ENCODE measurements at regions not wholly inside any gene's neighbourhood (a gene's known extent, or its start where the extent isn't known, plus 50 kb on each side); places are given as distances from the start of the nearest gene placed in this dataset.

DNA sequence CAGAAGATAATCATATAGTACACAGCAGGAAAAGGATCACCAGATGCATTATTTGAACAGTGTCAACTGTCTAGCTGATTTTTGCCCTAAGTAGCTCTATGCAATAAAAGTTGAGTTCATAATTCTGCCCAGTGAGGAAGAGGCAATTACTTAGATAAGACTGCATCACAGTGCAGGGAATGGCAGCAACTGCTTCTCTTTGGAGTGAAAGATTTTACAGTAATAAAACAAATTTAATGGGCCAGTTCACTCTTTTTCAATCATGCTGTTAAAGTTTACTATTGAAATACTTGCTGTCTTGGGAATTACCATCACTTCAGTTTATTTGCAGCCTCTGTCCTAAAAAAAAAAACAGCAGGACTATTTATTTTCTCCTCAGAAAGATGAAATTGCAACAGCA lies 907.9 kb downstream of the ANKRD7 start:
- no peak overlapping the region for H3K4me3 ChIP-seq (ENCODE audit: low read depth, low read length)
- no peak for DNase-seq (ENCODE audit: low read depth)
- TF ChIP-seq CTCF (IDR thresholded peaks at IDR 0.05; ENCODE audit: low read depth, low read length, missing control alignments), result no peak

DNA sequence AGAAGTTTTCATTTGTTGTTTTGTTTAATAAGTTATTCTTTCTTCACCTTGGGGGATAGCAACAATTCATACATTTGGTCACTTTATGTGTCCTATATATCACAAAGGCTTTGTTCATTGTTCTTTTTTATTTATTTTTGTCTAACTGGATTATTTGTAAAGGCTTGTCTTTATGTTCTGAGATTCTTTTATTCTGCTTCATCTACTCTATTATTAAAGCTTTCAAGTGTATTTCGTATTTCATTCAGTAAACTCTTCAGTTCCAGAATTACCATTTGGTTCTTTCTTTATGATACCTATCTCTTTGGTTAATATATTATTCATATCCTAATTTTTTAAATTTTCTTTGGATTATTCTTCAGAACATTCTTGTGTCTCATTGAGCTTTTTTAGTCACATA lies 942.9 kb downstream of the ANKRD7 start:
- no peak for TF ChIP-seq CTCF (IDR thresholded peaks at IDR 0.05; ENCODE audit: low read depth, low read length, missing control alignments)
- DNase-seq (ENCODE audit: low read depth), result no peak
- H3K4me3 ChIP-seq (ENCODE audit: low read depth, low read length), result no peak overlapping the region

GRCh38 chr7:119172043-119172442 lies 947.5 kb downstream of the ANKRD7 start:
- no peak for TF ChIP-seq CTCF (IDR thresholded peaks at IDR 0.05; ENCODE audit: low read depth, low read length, missing control alignments)
- H3K4me3 ChIP-seq (ENCODE audit: low read depth, low read length), result no peak overlapping the region
- DNase-seq (ENCODE audit: low read depth), result no peak

DNA sequence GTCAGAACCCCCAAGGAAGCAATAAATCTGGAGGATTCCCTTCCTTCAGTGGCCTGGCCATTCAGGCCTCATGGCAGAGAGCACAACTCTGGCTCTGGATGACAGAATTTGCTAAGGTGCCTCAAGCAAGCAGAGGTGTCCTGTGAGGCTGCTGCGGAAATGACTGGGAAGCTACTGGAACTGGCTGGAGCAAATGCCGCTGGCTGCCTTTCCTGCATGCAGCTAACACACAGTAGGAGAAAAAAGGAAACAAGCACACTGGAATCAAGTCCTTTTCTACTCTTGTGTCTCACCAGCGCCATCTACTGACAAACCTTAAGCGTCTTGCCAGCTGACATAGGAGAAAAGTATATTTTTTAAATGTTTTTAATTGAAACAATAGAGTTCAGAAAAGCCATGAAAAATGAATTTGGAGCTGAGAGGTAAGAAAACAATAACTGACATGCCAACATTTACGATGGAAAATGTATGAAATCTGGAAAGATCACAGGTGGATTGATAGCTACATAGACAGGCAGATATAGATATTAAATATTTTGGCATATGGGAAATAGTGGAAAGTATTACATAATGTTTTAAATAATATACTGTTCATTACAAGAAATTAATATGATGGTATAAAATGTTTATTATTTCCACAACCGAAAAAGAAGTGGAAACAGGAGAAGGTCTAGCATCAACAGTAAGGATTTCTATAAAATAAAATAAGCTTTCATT lies 951.6 kb downstream of the ANKRD7 start:
- DNase-seq (ENCODE audit: low read depth), result peak; percentile 44
- TF ChIP-seq CTCF (IDR thresholded peaks at IDR 0.05; ENCODE audit: low read depth, low read length, missing control alignments), result peak; percentile 80
- H3K4me3 ChIP-seq (ENCODE audit: low read depth, low read length), result no peak overlapping the region

- no peak for DNase-seq (ENCODE audit: low read depth)
- TF ChIP-seq CTCF (IDR thresholded peaks at IDR 0.05; ENCODE audit: low read depth, low read length, missing control alignments), result no peak
- no peak overlapping the region for H3K4me3 ChIP-seq (ENCODE audit: low read depth, low read length)
Observed at GRCh38 chr7:119177863-119178262, 953.4 kb downstream of the ANKRD7 start.

DNA sequence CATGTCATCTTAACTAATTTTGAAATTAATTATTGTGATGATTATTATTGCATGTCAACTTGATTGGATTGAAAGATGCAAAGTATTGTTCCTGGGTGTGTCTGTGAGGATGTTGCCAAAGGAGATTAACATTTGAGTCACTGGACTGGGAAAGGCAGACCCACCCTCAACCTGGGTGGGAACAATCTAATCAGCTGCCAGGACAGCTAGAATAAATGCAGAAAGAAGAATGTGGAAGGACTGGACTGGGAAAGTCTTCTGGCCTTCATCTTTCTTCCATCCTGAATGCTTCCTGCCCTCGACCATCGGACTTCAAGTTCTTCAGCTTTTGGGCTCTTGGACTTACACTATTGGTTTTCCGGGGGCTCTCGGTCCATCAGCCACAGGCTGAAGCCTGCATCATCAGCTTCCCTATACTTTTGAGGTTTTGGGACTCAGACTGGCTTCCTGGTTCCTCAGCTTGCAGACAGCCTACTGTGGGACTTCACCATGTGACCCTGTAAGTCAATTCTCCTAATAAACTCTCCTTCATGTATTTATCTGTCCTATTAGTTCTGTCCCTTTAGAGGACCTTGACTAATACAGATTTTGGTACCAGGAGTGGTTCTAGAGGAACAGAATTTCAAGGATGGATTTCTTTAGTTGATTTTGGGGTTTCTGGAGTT lies 959.8 kb downstream of the ANKRD7 start:
- DNase-seq (ENCODE audit: low read depth), result no peak
- no peak for TF ChIP-seq CTCF (IDR thresholded peaks at IDR 0.05; ENCODE audit: low read depth, low read length, missing control alignments)
- H3K4me3 ChIP-seq (ENCODE audit: low read depth, low read length), result no peak overlapping the region

- no peak for DNase-seq (ENCODE audit: low read depth)
- no peak for TF ChIP-seq CTCF (IDR thresholded peaks at IDR 0.05; ENCODE audit: low read depth, low read length, missing control alignments)
Observed at GRCh38 chr7:119196183-119196582, 971.7 kb downstream of the ANKRD7 start.

More at GRCh38 chr7:119196183-119196582, 971.7 kb downstream of the ANKRD7 start:
- no peak overlapping the region for H3K4me3 ChIP-seq (ENCODE audit: low read depth, low read length)

Measured in GM12864 (cell line).